ENCODE measurements at regions not wholly inside any gene's neighbourhood (a gene's known extent, or its start where the extent isn't known, plus 50 kb on each side); places are given as distances from the start of the nearest gene placed in this dataset.

GRCh38 chr21:20554785-20555184 lies 443.4 kb upstream of the NCAM2 start:
- Histone ChIP-seq H3K36me3 (no peaks in the 10 kb centered on the region), H3K27me3 (no peaks in the 10 kb centered on the region), H3K27ac (no peak overlapping the region), H3K4me3 (no peak overlapping the region), H3K4me1 (no peaks in the 10 kb centered on the region), H3K9me3 (no peaks in the 10 kb centered on the region)
- 69 to 77% methylated on average over 2 to 3 of the region's 3 CpGs for WGBS, 2 donors (ENCODE audit: low coverage in 1 of 2)
- ATAC-seq: no peak
- no peak for TF ChIP-seq EP300 (IDR thresholded peaks at IDR 0.05)
- TF ChIP-seq POLR2A (IDR thresholded peaks at IDR 0.05): no peak
- TF ChIP-seq POLR2AphosphoS5 (IDR thresholded peaks at IDR 0.05): no peak
- TF ChIP-seq CTCF (IDR thresholded peaks at IDR 0.05): no peak

- H3K27me3 ChIP-seq: no peaks in the 10 kb centered on the region
- no peak for ATAC-seq
- no peaks in the 10 kb centered on the region for H3K36me3 ChIP-seq
- H3K9me3 ChIP-seq: no peaks in the 10 kb centered on the region
- no peaks in the 10 kb centered on the region for H3K4me1 ChIP-seq
- no peak overlapping the region for H3K4me3 ChIP-seq
- 40 to 67% methylated on average over 1 to 2 of the region's 2 CpGs for WGBS, 2 donors (ENCODE audit: low coverage in 1 of 2)
- TF ChIP-seq POLR2A (IDR thresholded peaks at IDR 0.05) (no peak), CTCF (IDR thresholded peaks at IDR 0.05) (no peak), EP300 (IDR thresholded peaks at IDR 0.05) (no peak), POLR2AphosphoS5 (IDR thresholded peaks at IDR 0.05) (no peak)
- H3K27ac ChIP-seq: no peak overlapping the region
Measured at GRCh38 chr21:20570824-20571232, 427.4 kb upstream of the NCAM2 start.

- TF ChIP-seq CTCF (IDR thresholded peaks at IDR 0.05): no peak
- no peak for TF ChIP-seq POLR2AphosphoS5 (IDR thresholded peaks at IDR 0.05)
- no peak for TF ChIP-seq POLR2A (IDR thresholded peaks at IDR 0.05)
- no peak for TF ChIP-seq EP300 (IDR thresholded peaks at IDR 0.05)
- no peaks in the 10 kb centered on the region for H3K9me3 ChIP-seq
- WGBS, 2 donors (ENCODE audit: low coverage in 1 of 2): 86 to 96% methylated on average over 4 of the region's 4 CpGs
- no peak for ATAC-seq
- H3K27me3 ChIP-seq: no peaks in the 10 kb centered on the region
- no peak overlapping the region for H3K27ac ChIP-seq
- no peaks in the 10 kb centered on the region for H3K4me1 ChIP-seq
- no peaks in the 10 kb centered on the region for H3K36me3 ChIP-seq
- no peak overlapping the region for H3K4me3 ChIP-seq
Measured at GRCh38 chr21:20572582-20572981, 425.6 kb upstream of the NCAM2 start.

- no peak overlapping the region for H3K4me3 ChIP-seq
- WGBS, 2 donors (ENCODE audit: low coverage in 1 of 2): 29 to 53% methylated on average over 1 of the region's 1 CpG
- H3K27me3 ChIP-seq: no peaks in the 10 kb centered on the region
- H3K9me3 ChIP-seq: no peaks in the 10 kb centered on the region
- no peak for ATAC-seq
- TF ChIP-seq CTCF (IDR thresholded peaks at IDR 0.05): no peak
- TF ChIP-seq POLR2A (IDR thresholded peaks at IDR 0.05): no peak
- TF ChIP-seq EP300 (IDR thresholded peaks at IDR 0.05): no peak
- TF ChIP-seq POLR2AphosphoS5 (IDR thresholded peaks at IDR 0.05): no peak
- H3K27ac ChIP-seq: no peak overlapping the region
- no peaks in the 10 kb centered on the region for H3K4me1 ChIP-seq
- H3K36me3 ChIP-seq: no peaks in the 10 kb centered on the region
Measured at GRCh38 chr21:20581361-20581760, 416.8 kb upstream of the NCAM2 start.

- TF ChIP-seq POLR2A (IDR thresholded peaks at IDR 0.05) (no peak), EP300 (IDR thresholded peaks at IDR 0.05) (no peak), CTCF (IDR thresholded peaks at IDR 0.05) (no peak), POLR2AphosphoS5 (IDR thresholded peaks at IDR 0.05) (no peak)
- Histone ChIP-seq H3K27ac (no peak overlapping the region), H3K4me3 (no peak overlapping the region), H3K4me1 (no peaks in the 10 kb centered on the region), H3K9me3 (no peaks in the 10 kb centered on the region), H3K36me3 (no peaks in the 10 kb centered on the region), H3K27me3 (no peaks in the 10 kb centered on the region)
- WGBS, 2 donors (ENCODE audit: low coverage in 1 of 2): 71% methylated on average over 1 of the region's 1 CpG; no CpG with 5 or more reads in 1 of the 2 donors
- no peak for ATAC-seq
Measured at GRCh38 chr21:20591284-20591683, 406.9 kb upstream of the NCAM2 start.

Measured in gastroesophageal sphincter (tissue), 4 donors.